ENCODE measurements at regions not wholly inside any gene's neighbourhood (a gene's known extent, or its start where the extent isn't known, plus 50 kb on each side); places are given as distances from the start of the nearest gene placed in this dataset.

DNA sequence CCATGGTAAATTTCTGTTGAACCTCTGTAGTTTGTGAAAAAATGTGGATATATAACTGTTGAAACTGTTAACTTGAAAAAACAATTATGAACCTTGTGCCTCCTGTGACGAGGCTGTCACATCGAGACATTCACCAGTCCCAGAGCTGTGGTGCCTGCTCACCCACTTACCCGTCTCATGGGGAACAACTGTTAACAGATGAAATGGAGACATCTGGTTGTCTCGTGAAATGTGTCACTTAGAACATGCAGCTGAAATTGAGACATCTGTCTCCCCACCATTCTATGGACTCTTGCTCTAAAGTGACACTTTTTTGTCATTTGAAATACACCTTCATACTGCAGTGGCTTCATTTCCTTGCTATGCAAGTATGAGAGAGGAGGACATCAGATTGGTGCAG lies 240.6 kb downstream of the GXYLT1 start:
- no peak overlapping the region for H3K4me3 ChIP-seq (ENCODE audit: control insufficient read depth in 1 of 7, extremely low read depth in 1 of 7, insufficient read depth in 4 of 7, low read depth in 2 of 7, low read length in 6 of 7)
- peaks cover 0 to 13% (median 5%) of the 10 kb centered on the region in 4 experiments for H3K4me1 ChIP-seq (ENCODE audit: control extremely low read depth in 1 of 4, control insufficient read depth in 4 of 4, insufficient read depth in 4 of 4, low read length in 3 of 4)
- no peaks in the 10 kb centered on the region for H3K9me3 ChIP-seq (ENCODE audit: control extremely low read depth in 1 of 5, control insufficient read depth in 4 of 5, insufficient read depth in 2 of 5, low read depth in 1 of 5, low read length in 4 of 5)
- 96% methylated on average over 3 of the region's 4 CpGs for WGBS (ENCODE audit: insufficient coverage)
- ChIA-PET POLR2A (no interaction called here), CTCF (no interaction called here)
- DNase-seq, result no peak
- peaks cover 0 to 2% (median 0%) of the 10 kb centered on the region in 4 experiments for H3K36me3 ChIP-seq (ENCODE audit: control insufficient read depth in 4 of 4, insufficient read depth in 4 of 4, low read length in 3 of 4)
- H3K27me3 ChIP-seq (replicated peaks in 2 of 5; ENCODE audit: control insufficient read depth in 4 of 5, insufficient read depth in 5 of 5, low read length in 4 of 5), result no peaks in the 10 kb centered on the region
- no peak overlapping the region for H3K27ac ChIP-seq (ENCODE audit: insufficient read depth in 1 of 2, low read depth in 1 of 2, low read length in 2 of 2, poor library complexity in 1 of 2, severe bottlenecking in 2 of 2)

DNA sequence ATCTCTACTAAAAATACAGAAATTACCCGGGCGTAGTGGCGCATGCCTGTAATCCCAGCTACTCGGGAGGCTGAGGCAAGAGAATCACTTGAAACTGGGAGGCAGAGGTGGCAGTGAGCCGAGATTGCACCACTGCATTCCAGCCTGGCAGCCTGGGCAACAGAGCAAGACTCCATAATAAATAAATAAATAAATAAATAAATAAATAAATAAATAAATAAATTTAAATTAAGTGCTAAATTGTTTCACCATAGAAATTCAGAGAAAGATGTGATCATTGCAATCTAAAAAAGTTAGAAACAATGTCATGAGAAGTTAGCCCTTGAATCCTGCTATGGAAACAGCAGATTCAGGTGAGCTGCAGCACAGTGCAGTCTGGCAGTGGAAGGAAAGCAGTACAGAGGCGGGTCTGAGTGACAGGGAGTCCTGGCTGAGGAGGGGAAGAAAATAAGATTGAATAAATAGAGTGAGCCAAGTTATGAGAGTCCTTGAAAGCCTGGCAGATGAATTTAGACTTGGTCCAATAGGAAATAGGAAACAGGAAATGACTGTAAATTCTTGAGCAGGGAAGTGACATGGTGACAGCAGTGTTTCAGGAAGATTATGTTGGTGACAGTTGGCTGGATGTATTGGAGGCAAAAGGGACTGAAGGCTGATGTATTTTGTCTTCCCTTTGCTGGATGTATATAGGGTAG lies 241.5 kb downstream of the GXYLT1 start:
- ChIA-PET CTCF (no interaction called here), POLR2A (no interaction called here)
- H3K36me3 ChIP-seq (ENCODE audit: control insufficient read depth in 4 of 4, insufficient read depth in 4 of 4, low read length in 3 of 4), result peaks cover 0 to 2% (median 0%) of the 10 kb centered on the region in 4 experiments
- WGBS (ENCODE audit: insufficient coverage), result 88% methylated on average over 5 of the region's 6 CpGs
- H3K4me1 ChIP-seq (ENCODE audit: control extremely low read depth in 1 of 4, control insufficient read depth in 4 of 4, insufficient read depth in 4 of 4, low read length in 3 of 4), result peaks cover 0 to 13% (median 5%) of the 10 kb centered on the region in 4 experiments
- H3K27ac ChIP-seq (ENCODE audit: insufficient read depth in 1 of 2, low read depth in 1 of 2, low read length in 2 of 2, poor library complexity in 1 of 2, severe bottlenecking in 2 of 2), result no peak overlapping the region
- peaks cover 0 to 2% (median 0%) of the 10 kb centered on the region in 5 experiments for H3K9me3 ChIP-seq (ENCODE audit: control extremely low read depth in 1 of 5, control insufficient read depth in 4 of 5, insufficient read depth in 2 of 5, low read depth in 1 of 5, low read length in 4 of 5)
- no peak for DNase-seq
- no peaks in the 10 kb centered on the region for H3K27me3 ChIP-seq (replicated peaks in 2 of 5; ENCODE audit: control insufficient read depth in 4 of 5, insufficient read depth in 5 of 5, low read length in 4 of 5)
- H3K4me3 ChIP-seq (ENCODE audit: control insufficient read depth in 1 of 7, extremely low read depth in 1 of 7, insufficient read depth in 4 of 7, low read depth in 2 of 7, low read length in 6 of 7), result no peak overlapping the region

DNA sequence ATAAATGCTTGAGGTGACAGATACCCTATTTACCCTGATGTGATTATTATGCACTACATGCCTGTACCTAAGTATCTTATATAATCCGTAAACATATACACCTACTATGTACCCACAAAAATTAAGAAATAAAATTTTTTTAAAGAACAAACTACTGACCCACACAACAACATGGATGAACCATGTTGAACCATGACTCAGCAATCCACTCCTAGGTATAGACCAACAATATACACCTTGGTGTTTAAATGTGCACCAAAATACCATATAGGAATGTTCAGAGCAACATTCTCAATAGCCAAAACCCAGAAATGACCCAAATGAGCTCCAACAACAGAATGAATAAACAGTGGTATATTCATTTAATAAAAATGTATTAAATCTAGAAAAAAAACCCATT lies 245.1 kb downstream of the GXYLT1 start:
- DNase-seq, result no peak
- no peak overlapping the region for H3K4me3 ChIP-seq (ENCODE audit: control insufficient read depth in 1 of 7, extremely low read depth in 1 of 7, insufficient read depth in 4 of 7, low read depth in 2 of 7, low read length in 6 of 7)
- no peaks in the 10 kb centered on the region for H3K27me3 ChIP-seq (replicated peaks in 2 of 5; ENCODE audit: control insufficient read depth in 4 of 5, insufficient read depth in 5 of 5, low read length in 4 of 5)
- no peak overlapping the region for H3K27ac ChIP-seq (ENCODE audit: insufficient read depth in 1 of 2, low read depth in 1 of 2, low read length in 2 of 2, poor library complexity in 1 of 2, severe bottlenecking in 2 of 2)
- peaks cover 0 to 5% (median 0%) of the 10 kb centered on the region in 4 experiments for H3K4me1 ChIP-seq (ENCODE audit: control extremely low read depth in 1 of 4, control insufficient read depth in 4 of 4, insufficient read depth in 4 of 4, low read length in 3 of 4)
- H3K9me3 ChIP-seq (ENCODE audit: control extremely low read depth in 1 of 5, control insufficient read depth in 4 of 5, insufficient read depth in 2 of 5, low read depth in 1 of 5, low read length in 4 of 5), result peaks cover 0 to 9% (median 2%) of the 10 kb centered on the region in 5 experiments
- ChIA-PET POLR2A (no interaction called here), CTCF (interaction anchor here (0.6 kb wide), 1 partner anchor 38 kb away, joined by 3 read pairs; no protein-coding TSS in a partner anchor)
- H3K36me3 ChIP-seq (ENCODE audit: control insufficient read depth in 4 of 4, insufficient read depth in 4 of 4, low read length in 3 of 4), result peaks cover 0 to 2% (median 0%) of the 10 kb centered on the region in 4 experiments
- no CpG with 5 or more reads among the region's 1 CpG for WGBS (ENCODE audit: insufficient coverage)

DNA sequence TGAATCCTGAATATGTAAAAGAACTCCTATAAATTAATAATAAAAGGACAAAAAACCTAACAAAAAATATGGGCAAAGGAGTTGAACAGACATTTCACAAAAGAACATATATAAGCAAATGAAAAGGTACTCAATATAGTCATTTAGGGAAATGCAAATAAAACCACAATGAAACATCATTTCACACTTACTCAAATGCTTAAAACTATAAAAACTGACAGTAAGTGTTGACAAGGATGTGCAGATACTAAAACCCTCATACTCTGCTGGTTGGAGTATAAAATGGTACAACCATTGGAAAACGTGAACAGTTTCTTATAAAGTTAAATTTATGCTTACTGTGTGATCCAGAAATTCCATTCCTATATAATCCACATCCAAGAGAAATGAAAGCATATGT lies 247.1 kb downstream of the GXYLT1 start:
- H3K4me3 ChIP-seq (ENCODE audit: control insufficient read depth in 1 of 7, extremely low read depth in 1 of 7, insufficient read depth in 4 of 7, low read depth in 2 of 7, low read length in 6 of 7), result no peak overlapping the region
- CTCF ChIA-PET, result no interaction called here
- DNase-seq, result no peak
- WGBS (ENCODE audit: insufficient coverage), result no CpG with 5 or more reads among the region's 1 CpG
- H3K9me3 ChIP-seq (ENCODE audit: control extremely low read depth in 1 of 5, control insufficient read depth in 4 of 5, insufficient read depth in 2 of 5, low read depth in 1 of 5, low read length in 4 of 5), result peaks cover 0 to 12% (median 4%) of the 10 kb centered on the region in 5 experiments
- H3K27me3 ChIP-seq (replicated peaks in 2 of 5; ENCODE audit: control insufficient read depth in 4 of 5, insufficient read depth in 5 of 5, low read length in 4 of 5), result no peaks in the 10 kb centered on the region
- no peaks in the 10 kb centered on the region for H3K4me1 ChIP-seq (ENCODE audit: control extremely low read depth in 1 of 4, control insufficient read depth in 4 of 4, insufficient read depth in 4 of 4, low read length in 3 of 4)
- no peak overlapping the region for H3K27ac ChIP-seq (ENCODE audit: insufficient read depth in 1 of 2, low read depth in 1 of 2, low read length in 2 of 2, poor library complexity in 1 of 2, severe bottlenecking in 2 of 2)
- POLR2A ChIA-PET, result no interaction called here
- H3K36me3 ChIP-seq (ENCODE audit: control insufficient read depth in 4 of 4, insufficient read depth in 4 of 4, low read length in 3 of 4), result no peaks in the 10 kb centered on the region

GRCh38 chr12:41893491-41893890 lies 251.2 kb downstream of the GXYLT1 start:
- DNase-seq, result no peak
- Histone ChIP-seq H3K27ac (ENCODE audit: insufficient read depth in 1 of 2, low read depth in 1 of 2, low read length in 2 of 2, poor library complexity in 1 of 2, severe bottlenecking in 2 of 2) (no peak overlapping the region), H3K9me3 (ENCODE audit: control extremely low read depth in 1 of 5, control insufficient read depth in 4 of 5, insufficient read depth in 2 of 5, low read depth in 1 of 5, low read length in 4 of 5) (peaks cover 0 to 12% (median 4%) of the 10 kb centered on the region in 5 experiments), H3K4me3 (ENCODE audit: control insufficient read depth in 1 of 7, extremely low read depth in 1 of 7, insufficient read depth in 4 of 7, low read depth in 2 of 7, low read length in 6 of 7) (no peak overlapping the region), H3K36me3 (ENCODE audit: control insufficient read depth in 4 of 4, insufficient read depth in 4 of 4, low read length in 3 of 4) (no peaks in the 10 kb centered on the region), H3K27me3 (replicated peaks in 2 of 5; ENCODE audit: control insufficient read depth in 4 of 5, insufficient read depth in 5 of 5, low read length in 4 of 5) (no peaks in the 10 kb centered on the region), H3K4me1 (ENCODE audit: control extremely low read depth in 1 of 4, control insufficient read depth in 4 of 4, insufficient read depth in 4 of 4, low read length in 3 of 4) (no peaks in the 10 kb centered on the region)
- ChIA-PET POLR2A (no interaction called here), CTCF (no interaction called here)
- 100% methylated on average over 1 of the region's 3 CpGs for WGBS (ENCODE audit: insufficient coverage)

GRCh38 chr12:41892302-41892701 lies 252.4 kb downstream of the GXYLT1 start:
- no peaks in the 10 kb centered on the region for H3K4me1 ChIP-seq (ENCODE audit: control extremely low read depth in 1 of 4, control insufficient read depth in 4 of 4, insufficient read depth in 4 of 4, low read length in 3 of 4)
- WGBS (ENCODE audit: insufficient coverage), result no CpG with 5 or more reads among the region's 3 CpGs
- POLR2A ChIA-PET, result no interaction called here
- peaks cover 0 to 8% (median 0%) of the 10 kb centered on the region in 5 experiments for H3K9me3 ChIP-seq (ENCODE audit: control extremely low read depth in 1 of 5, control insufficient read depth in 4 of 5, insufficient read depth in 2 of 5, low read depth in 1 of 5, low read length in 4 of 5)
- no peak overlapping the region for H3K27ac ChIP-seq (ENCODE audit: insufficient read depth in 1 of 2, low read depth in 1 of 2, low read length in 2 of 2, poor library complexity in 1 of 2, severe bottlenecking in 2 of 2)
- H3K36me3 ChIP-seq (ENCODE audit: control insufficient read depth in 4 of 4, insufficient read depth in 4 of 4, low read length in 3 of 4), result no peaks in the 10 kb centered on the region
- DNase-seq, result no peak
- CTCF ChIA-PET, result no interaction called here
- H3K27me3 ChIP-seq (replicated peaks in 2 of 5; ENCODE audit: control insufficient read depth in 4 of 5, insufficient read depth in 5 of 5, low read length in 4 of 5), result no peaks in the 10 kb centered on the region
- no peak overlapping the region for H3K4me3 ChIP-seq (ENCODE audit: control insufficient read depth in 1 of 7, extremely low read depth in 1 of 7, insufficient read depth in 4 of 7, low read depth in 2 of 7, low read length in 6 of 7)

- Histone ChIP-seq H3K36me3 (ENCODE audit: control insufficient read depth in 4 of 4, insufficient read depth in 4 of 4, low read length in 3 of 4) (no peaks in the 10 kb centered on the region), H3K27me3 (replicated peaks in 2 of 5; ENCODE audit: control insufficient read depth in 4 of 5, insufficient read depth in 5 of 5, low read length in 4 of 5) (no peaks in the 10 kb centered on the region), H3K27ac (ENCODE audit: insufficient read depth in 1 of 2, low read depth in 1 of 2, low read length in 2 of 2, poor library complexity in 1 of 2, severe bottlenecking in 2 of 2) (no peak overlapping the region), H3K9me3 (ENCODE audit: control extremely low read depth in 1 of 5, control insufficient read depth in 4 of 5, insufficient read depth in 2 of 5, low read depth in 1 of 5, low read length in 4 of 5) (peaks cover 0 to 8% (median 0%) of the 10 kb centered on the region in 5 experiments), H3K4me3 (ENCODE audit: control insufficient read depth in 1 of 7, extremely low read depth in 1 of 7, insufficient read depth in 4 of 7, low read depth in 2 of 7, low read length in 6 of 7) (no peak overlapping the region), H3K4me1 (ENCODE audit: control extremely low read depth in 1 of 4, control insufficient read depth in 4 of 4, insufficient read depth in 4 of 4, low read length in 3 of 4) (no peaks in the 10 kb centered on the region)
- WGBS (ENCODE audit: insufficient coverage), result 96% methylated on average over 2 of the region's 3 CpGs
- CTCF ChIA-PET, result interaction anchor here (0.7 kb wide), 1 partner anchor 21 kb away, joined by 3 read pairs; no protein-coding TSS in a partner anchor
- POLR2A ChIA-PET, result no interaction called here
- DNase-seq, result no peak
Observed at GRCh38 chr12:41891226-41891625, 253.4 kb downstream of the GXYLT1 start.
